ENCODE measurements at regions not wholly inside any gene's neighbourhood (a gene's known extent, or its start where the extent isn't known, plus 50 kb on each side); places are given as distances from the start of the nearest gene placed in this dataset.

DNA sequence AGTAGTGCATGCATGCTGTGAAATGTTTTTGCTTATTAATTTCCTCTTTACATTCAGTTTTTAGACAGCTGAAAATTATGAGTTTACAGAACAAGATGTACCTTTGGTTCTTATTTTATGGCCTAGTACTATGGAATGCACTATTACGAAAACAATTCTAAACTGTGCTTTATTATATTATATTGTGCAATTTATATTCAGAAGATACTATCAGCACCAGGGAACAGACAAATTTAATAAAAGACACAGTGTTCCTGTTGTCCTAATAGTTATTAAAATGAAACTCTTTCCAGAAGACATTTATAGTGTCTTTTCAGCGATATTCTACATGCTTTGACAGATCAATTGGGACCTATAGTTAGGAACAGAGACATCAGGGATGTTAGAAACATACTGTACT is 427.3 kb downstream of the BTG1 start:
- TF ChIP-seq POLR2AphosphoS5 (IDR thresholded peaks at IDR 0.05), result no peak
- TF ChIP-seq, protein P1, sequence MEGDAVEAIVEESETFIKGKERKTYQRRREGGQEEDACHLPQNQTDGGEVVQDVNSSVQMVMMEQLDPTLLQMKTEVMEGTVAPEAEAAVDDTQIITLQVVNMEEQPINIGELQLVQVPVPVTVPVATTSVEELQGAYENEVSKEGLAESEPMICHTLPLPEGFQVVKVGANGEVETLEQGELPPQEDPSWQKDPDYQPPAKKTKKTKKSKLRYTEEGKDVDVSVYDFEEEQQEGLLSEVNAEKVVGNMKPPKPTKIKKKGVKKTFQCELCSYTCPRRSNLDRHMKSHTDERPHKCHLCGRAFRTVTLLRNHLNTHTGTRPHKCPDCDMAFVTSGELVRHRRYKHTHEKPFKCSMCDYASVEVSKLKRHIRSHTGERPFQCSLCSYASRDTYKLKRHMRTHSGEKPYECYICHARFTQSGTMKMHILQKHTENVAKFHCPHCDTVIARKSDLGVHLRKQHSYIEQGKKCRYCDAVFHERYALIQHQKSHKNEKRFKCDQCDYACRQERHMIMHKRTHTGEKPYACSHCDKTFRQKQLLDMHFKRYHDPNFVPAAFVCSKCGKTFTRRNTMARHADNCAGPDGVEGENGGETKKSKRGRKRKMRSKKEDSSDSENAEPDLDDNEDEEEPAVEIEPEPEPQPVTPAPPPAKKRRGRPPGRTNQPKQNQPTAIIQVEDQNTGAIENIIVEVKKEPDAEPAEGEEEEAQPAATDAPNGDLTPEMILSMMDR (IDR thresholded peaks at IDR 0.05), result no peak
- TF ChIP-seq POLR2A (IDR thresholded peaks at IDR 0.05), result no peak
- no peak for TF ChIP-seq EP300 (IDR thresholded peaks at IDR 0.05)

Measured in sigmoid colon (tissue), 4 donors.